Fibroblast of lung (primary cell): ENCODE measurements at regions not wholly inside any gene's neighbourhood (a gene's known extent, or its start where the extent isn't known, plus 50 kb on each side); places are given as distances from the start of the nearest gene placed in this dataset.

Source experiments
- DNase-seq, 2 donors: peaks; one replicate each; pipeline versions ENCODE4 v3.0.0 to v3.0.0-alpha.2; 2010; ENCODE audit warnings: low read depth in 2 of 2
- H2AFZ ChIP-seq: 2 replicates; pipeline ENCODE4 v1.5.1; 2012; ENCODE audit warnings: low read length, control low read depth, inconsistent platforms
- H3K27ac ChIP-seq: 2 replicates; pipeline ENCODE4 v1.5.1; 2011; ENCODE audit warnings: low read length, control low read depth; ENCODE audit not compliant: insufficient read depth
- H3K27me3 ChIP-seq: 2 replicates; pipeline ENCODE4 v1.5.1; 2011; ENCODE audit warnings: mild to moderate bottlenecking, low read length; ENCODE audit not compliant: control insufficient read depth, insufficient read depth
- H3K36me3 ChIP-seq: 2 replicates; pipeline ENCODE4 v1.5.1; 2011; ENCODE audit warnings: low read length; ENCODE audit not compliant: control insufficient read depth, insufficient read depth
- H3K4me1 ChIP-seq: 2 replicates; pipeline ENCODE4 v1.5.1; 2011; ENCODE audit warnings: low read length; ENCODE audit not compliant: control insufficient read depth, insufficient read depth; ENCODE audit errors: extremely low read depth
- H3K4me2 ChIP-seq: 2 replicates; pipeline ENCODE4 v1.5.1; 2011; ENCODE audit warnings: low read length, control low read depth; ENCODE audit not compliant: insufficient read depth; ENCODE audit errors: extremely low read depth
- H3K4me3 ChIP-seq, 4 experiments: fragments of 200-600 bp in 1 of 4; sonication (generic) in 1 of 4; replicated peaks in 1 of 4; 2 replicates each; pipeline ENCODE4 v1.5.1; 2011 to 2016; ENCODE audit warnings: low read length in 4 of 4, low read depth in 3 of 4, mild to moderate bottlenecking in 3 of 4, control low read depth in 2 of 4, inconsistent platforms in 1 of 4, mixed read lengths in 1 of 4; ENCODE audit not compliant: insufficient read depth in 1 of 4; ENCODE audit errors: control extremely low read depth in 1 of 4
- H3K79me2 ChIP-seq: 2 replicates; pipeline ENCODE4 v1.5.1; 2012; ENCODE audit warnings: mild to moderate bottlenecking, low read length, inconsistent platforms; ENCODE audit not compliant: control insufficient read depth, insufficient read depth
- H3K9ac ChIP-seq: 2 replicates; pipeline ENCODE4 v1.5.1; 2011; ENCODE audit warnings: mild to moderate bottlenecking, low read length, control low read depth; ENCODE audit not compliant: insufficient read depth
- H3K9me3 ChIP-seq: 2 replicates; pipeline ENCODE4 v1.5.1; 2012; ENCODE audit warnings: low read depth, low read length; ENCODE audit not compliant: control insufficient read depth, insufficient read depth
- H4K20me1 ChIP-seq: 2 replicates; pipeline ENCODE4 v1.5.1; 2011; ENCODE audit warnings: low read length; ENCODE audit not compliant: control insufficient read depth, insufficient read depth; ENCODE audit errors: extremely low read depth
- EZH2 ChIP-seq: IDR thresholded peaks from 2 replicates; pipeline ENCODE4 v1.5.1; 2012; ENCODE audit warnings: low read length, control low read depth, mild to moderate bottlenecking; ENCODE audit errors: missing control alignments
- TF ChIP-seq, protein P1 (sequence below), 2 donors: IDR thresholded peaks in 1 of 2; conservative IDR thresholded peaks in 1 of 2; 1 replicate in 1 of 2; 2 replicates in 1 of 2; pipeline ENCODE4 v1.5.1; 2011 to 2012; ENCODE audit warnings: low read length in 2 of 2, control low read depth in 1 of 2, inconsistent platforms in 1 of 2, low read depth in 1 of 2, mild to moderate bottlenecking in 1 of 2

DNA sequence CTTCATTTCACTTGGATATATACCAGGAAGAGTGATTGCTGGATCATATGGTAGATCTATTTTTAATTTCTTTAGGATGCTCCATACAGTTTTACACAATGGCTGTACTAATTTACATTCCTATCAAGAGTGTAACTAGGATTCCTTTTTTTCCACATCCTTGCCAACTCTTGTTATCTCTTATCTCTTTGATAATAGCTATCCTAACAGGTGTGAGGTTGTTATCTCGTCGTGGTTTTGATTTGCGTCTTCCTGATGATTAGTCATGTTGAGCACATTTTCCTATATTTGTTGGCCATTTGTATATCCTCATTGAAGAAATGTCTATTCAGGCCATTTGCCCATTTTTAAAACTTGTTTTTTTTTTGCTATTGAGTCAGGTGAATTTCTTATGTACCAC, 552.4 kb downstream of the RFPL4B start:
- no peaks in the 10 kb centered on the region for H4K20me1 ChIP-seq
- no peaks in the 10 kb centered on the region for H3K36me3 ChIP-seq
- no peak overlapping the region for H3K9ac ChIP-seq
- no peak overlapping the region for H2AFZ ChIP-seq
- no peaks in the 10 kb centered on the region for H3K79me2 ChIP-seq
- DNase-seq = peak in 1 of 2 donors; percentile 90
- no peaks in the 10 kb centered on the region for H3K27me3 ChIP-seq
- no peak overlapping the region for H3K4me3 ChIP-seq
- no peak overlapping the region for H3K27ac ChIP-seq
- TF ChIP-seq, protein P1, sequence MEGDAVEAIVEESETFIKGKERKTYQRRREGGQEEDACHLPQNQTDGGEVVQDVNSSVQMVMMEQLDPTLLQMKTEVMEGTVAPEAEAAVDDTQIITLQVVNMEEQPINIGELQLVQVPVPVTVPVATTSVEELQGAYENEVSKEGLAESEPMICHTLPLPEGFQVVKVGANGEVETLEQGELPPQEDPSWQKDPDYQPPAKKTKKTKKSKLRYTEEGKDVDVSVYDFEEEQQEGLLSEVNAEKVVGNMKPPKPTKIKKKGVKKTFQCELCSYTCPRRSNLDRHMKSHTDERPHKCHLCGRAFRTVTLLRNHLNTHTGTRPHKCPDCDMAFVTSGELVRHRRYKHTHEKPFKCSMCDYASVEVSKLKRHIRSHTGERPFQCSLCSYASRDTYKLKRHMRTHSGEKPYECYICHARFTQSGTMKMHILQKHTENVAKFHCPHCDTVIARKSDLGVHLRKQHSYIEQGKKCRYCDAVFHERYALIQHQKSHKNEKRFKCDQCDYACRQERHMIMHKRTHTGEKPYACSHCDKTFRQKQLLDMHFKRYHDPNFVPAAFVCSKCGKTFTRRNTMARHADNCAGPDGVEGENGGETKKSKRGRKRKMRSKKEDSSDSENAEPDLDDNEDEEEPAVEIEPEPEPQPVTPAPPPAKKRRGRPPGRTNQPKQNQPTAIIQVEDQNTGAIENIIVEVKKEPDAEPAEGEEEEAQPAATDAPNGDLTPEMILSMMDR (conservative IDR thresholded peaks at IDR 0.05 in 1 of 2, IDR thresholded peaks at IDR 0.05 in 1 of 2; ENCODE audit: low read depth in 1 of 2, low read length in 2 of 2) = no peak
- TF ChIP-seq EZH2 = no peak
- no peak overlapping the region for H3K4me2 ChIP-seq
- no peaks in the 10 kb centered on the region for H3K4me1 ChIP-seq
- no peaks in the 10 kb centered on the region for H3K9me3 ChIP-seq

DNA sequence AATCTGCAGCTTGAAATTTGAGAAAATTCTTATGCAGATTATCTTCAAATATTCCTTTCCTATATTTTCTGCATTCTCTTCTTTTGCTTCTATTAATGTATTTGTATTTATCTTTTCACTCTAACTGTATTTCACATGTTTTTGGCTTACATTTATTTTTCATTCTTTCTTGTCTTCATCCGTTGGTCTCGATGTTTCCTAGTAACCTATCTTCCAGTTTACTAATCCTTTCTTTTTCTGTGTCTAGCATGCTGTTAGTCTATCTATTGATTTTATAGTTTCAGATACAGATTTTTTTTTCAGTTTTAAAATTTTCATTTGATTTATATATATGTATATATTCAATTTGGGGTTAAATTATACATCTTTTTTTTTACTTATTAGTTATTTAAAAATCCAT, 556.2 kb downstream of the RFPL4B start:
- no peak for DNase-seq
- Histone ChIP-seq H2AFZ (no peak overlapping the region), H3K27me3 (no peaks in the 10 kb centered on the region), H3K79me2 (no peaks in the 10 kb centered on the region), H3K27ac (no peak overlapping the region), H3K9me3 (no peaks in the 10 kb centered on the region), H3K36me3 (no peaks in the 10 kb centered on the region), H3K4me2 (no peak overlapping the region), H4K20me1 (no peaks in the 10 kb centered on the region), H3K4me3 (no peak overlapping the region), H3K4me1 (no peaks in the 10 kb centered on the region), H3K9ac (no peak overlapping the region)
- TF ChIP-seq EZH2 = no peak
- TF ChIP-seq, protein P1 (conservative IDR thresholded peaks at IDR 0.05 in 1 of 2, IDR thresholded peaks at IDR 0.05 in 1 of 2; ENCODE audit: low read depth in 1 of 2, low read length in 2 of 2) = no peak

DNA sequence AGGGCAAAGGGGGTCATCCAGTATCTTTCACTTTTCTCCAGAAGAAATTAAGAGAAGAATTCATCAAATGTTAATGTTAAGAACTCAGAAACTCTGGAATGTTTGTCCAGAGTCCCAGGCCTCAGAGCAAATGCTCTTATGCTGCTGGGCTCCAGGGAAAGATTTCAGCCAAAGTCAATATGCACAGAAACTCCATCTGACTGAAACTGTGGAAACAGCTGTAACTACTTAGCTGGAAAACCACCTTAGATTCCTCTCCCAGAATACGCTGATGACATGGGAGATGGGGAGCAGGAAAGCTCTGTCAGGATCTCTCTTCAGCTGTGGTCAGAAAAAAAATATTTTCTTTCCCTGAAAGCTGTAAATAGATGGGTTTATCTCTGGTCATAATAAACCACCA, 559.6 kb downstream of the RFPL4B start:
- Histone ChIP-seq H3K27me3 (no peaks in the 10 kb centered on the region), H3K9me3 (no peaks in the 10 kb centered on the region), H3K4me1 (no peaks in the 10 kb centered on the region), H3K4me3 (no peak overlapping the region), H3K79me2 (no peaks in the 10 kb centered on the region), H4K20me1 (no peaks in the 10 kb centered on the region), H3K9ac (no peak overlapping the region), H3K36me3 (no peaks in the 10 kb centered on the region), H3K27ac (no peak overlapping the region), H2AFZ (no peak overlapping the region), H3K4me2 (no peak overlapping the region)
- TF ChIP-seq, protein P1 (conservative IDR thresholded peaks at IDR 0.05 in 1 of 2, IDR thresholded peaks at IDR 0.05 in 1 of 2; ENCODE audit: low read depth in 1 of 2, low read length in 2 of 2) = no peak
- TF ChIP-seq EZH2 = no peak
- peak; percentile 66 to 100 for DNase-seq
